Hepatic stellate cell (primary cell): ENCODE measurements at regions not wholly inside any gene's neighbourhood (a gene's known extent, or its start where the extent isn't known, plus 50 kb on each side); places are given as distances from the start of the nearest gene placed in this dataset.
"Not testable (repeated sequence)": the region's sequence is repeated elsewhere in the genome, so short reads cannot be mapped to it uniquely, and the experiment has no call there.

Experiments used
- DNase-seq: peaks from one replicate; pipeline ENCODE4 v3.0.0; 2011; ENCODE audit warnings: low spot score

- no peak for DNase-seq
Measured at GRCh38 chr13:44750630-44751029, 174.5 kb upstream of the TSC22D1 start.

GRCh38 chr13:44749906-44750305 is 173.8 kb upstream of the TSC22D1 start:
- no peak for DNase-seq

- DNase-seq: no peak
Measured at GRCh38 chr13:44748439-44748838, 172.3 kb upstream of the TSC22D1 start.

- DNase-seq: no peak
Measured at GRCh38 chr13:44747179-44747578, 171.0 kb upstream of the TSC22D1 start.

- DNase-seq: no peak
Measured at GRCh38 chr13:44746690-44747089, 170.6 kb upstream of the TSC22D1 start.

- DNase-seq: no peak
Measured at GRCh38 chr13:44744880-44745633, 168.9 kb upstream of the TSC22D1 start.

GRCh38 chr13:44739539-44739938 is 163.4 kb upstream of the TSC22D1 start:
- no peak for DNase-seq

- no peak for DNase-seq
Measured at GRCh38 chr13:44739120-44739519, 163.0 kb upstream of the TSC22D1 start.

- no peak for DNase-seq
Measured at GRCh38 chr13:44738463-44738862, 162.3 kb upstream of the TSC22D1 start.

GRCh38 chr13:44735806-44736205 is 159.7 kb upstream of the TSC22D1 start:
- DNase-seq: no peak

GRCh38 chr13:44734201-44734707 is 158.1 kb upstream of the TSC22D1 start:
- DNase-seq: no peak

GRCh38 chr13:44732503-44733098 is 156.5 kb upstream of the TSC22D1 start:
- no peak for DNase-seq

- DNase-seq: no peak
Measured at GRCh38 chr13:44730851-44731250, 154.7 kb upstream of the TSC22D1 start.

GRCh38 chr13:44730099-44730498 is 154.0 kb upstream of the TSC22D1 start:
- no peak for DNase-seq

GRCh38 chr13:44727591-44727990 is 151.5 kb upstream of the TSC22D1 start:
- DNase-seq: not testable (repeated sequence)

- DNase-seq: no peak
Measured at GRCh38 chr13:44726778-44727177, 150.6 kb upstream of the TSC22D1 start.

GRCh38 chr13:44726214-44726613 is 150.1 kb upstream of the TSC22D1 start:
- peak; percentile 43 for DNase-seq

GRCh38 chr13:44719857-44720671 is 143.9 kb upstream of the TSC22D1 start:
- DNase-seq: peak; percentile 29

GRCh38 chr13:44718467-44718866 is 142.3 kb upstream of the TSC22D1 start:
- DNase-seq: no peak

- DNase-seq: no peak
Measured at GRCh38 chr13:44715287-44716230, 139.4 kb upstream of the TSC22D1 start.

GRCh38 chr13:44713788-44714469 is 137.8 kb upstream of the TSC22D1 start:
- peak; percentile 74 for DNase-seq
